Fibroblast of lung (primary cell): ENCODE measurements at regions not wholly inside any gene's neighbourhood (a gene's known extent, or its start where the extent isn't known, plus 50 kb on each side); places are given as distances from the start of the nearest gene placed in this dataset.

Source experiments
- DNase-seq, 2 donors: peaks; one replicate each; pipeline versions ENCODE4 v3.0.0 to v3.0.0-alpha.2; 2010; ENCODE audit warnings: low read depth in 2 of 2
- H2AFZ ChIP-seq: 2 replicates; pipeline ENCODE4 v1.5.1; 2012; ENCODE audit warnings: low read length, control low read depth, inconsistent platforms
- H3K27ac ChIP-seq: 2 replicates; pipeline ENCODE4 v1.5.1; 2011; ENCODE audit warnings: low read length, control low read depth; ENCODE audit not compliant: insufficient read depth
- H3K27me3 ChIP-seq: 2 replicates; pipeline ENCODE4 v1.5.1; 2011; ENCODE audit warnings: mild to moderate bottlenecking, low read length; ENCODE audit not compliant: control insufficient read depth, insufficient read depth
- H3K36me3 ChIP-seq: 2 replicates; pipeline ENCODE4 v1.5.1; 2011; ENCODE audit warnings: low read length; ENCODE audit not compliant: control insufficient read depth, insufficient read depth
- H3K4me1 ChIP-seq: 2 replicates; pipeline ENCODE4 v1.5.1; 2011; ENCODE audit warnings: low read length; ENCODE audit not compliant: control insufficient read depth, insufficient read depth; ENCODE audit errors: extremely low read depth
- H3K4me2 ChIP-seq: 2 replicates; pipeline ENCODE4 v1.5.1; 2011; ENCODE audit warnings: low read length, control low read depth; ENCODE audit not compliant: insufficient read depth; ENCODE audit errors: extremely low read depth
- H3K4me3 ChIP-seq, 4 experiments: fragments of 200-600 bp in 1 of 4; sonication (generic) in 1 of 4; replicated peaks in 1 of 4; 2 replicates each; pipeline ENCODE4 v1.5.1; 2011 to 2016; ENCODE audit warnings: low read length in 4 of 4, low read depth in 3 of 4, mild to moderate bottlenecking in 3 of 4, control low read depth in 2 of 4, inconsistent platforms in 1 of 4, mixed read lengths in 1 of 4; ENCODE audit not compliant: insufficient read depth in 1 of 4; ENCODE audit errors: control extremely low read depth in 1 of 4
- H3K79me2 ChIP-seq: 2 replicates; pipeline ENCODE4 v1.5.1; 2012; ENCODE audit warnings: mild to moderate bottlenecking, low read length, inconsistent platforms; ENCODE audit not compliant: control insufficient read depth, insufficient read depth
- H3K9ac ChIP-seq: 2 replicates; pipeline ENCODE4 v1.5.1; 2011; ENCODE audit warnings: mild to moderate bottlenecking, low read length, control low read depth; ENCODE audit not compliant: insufficient read depth
- H3K9me3 ChIP-seq: 2 replicates; pipeline ENCODE4 v1.5.1; 2012; ENCODE audit warnings: low read depth, low read length; ENCODE audit not compliant: control insufficient read depth, insufficient read depth
- H4K20me1 ChIP-seq: 2 replicates; pipeline ENCODE4 v1.5.1; 2011; ENCODE audit warnings: low read length; ENCODE audit not compliant: control insufficient read depth, insufficient read depth; ENCODE audit errors: extremely low read depth
- CTCF ChIP-seq, 2 donors: IDR thresholded peaks in 1 of 2; conservative IDR thresholded peaks in 1 of 2; 1 replicate in 1 of 2; 2 replicates in 1 of 2; pipeline ENCODE4 v1.5.1; 2011 to 2012; ENCODE audit warnings: low read length in 2 of 2, control low read depth in 1 of 2, inconsistent platforms in 1 of 2, low read depth in 1 of 2, mild to moderate bottlenecking in 1 of 2
- EZH2 ChIP-seq: IDR thresholded peaks from 2 replicates; pipeline ENCODE4 v1.5.1; 2012; ENCODE audit warnings: low read length, control low read depth, mild to moderate bottlenecking; ENCODE audit errors: missing control alignments

DNA sequence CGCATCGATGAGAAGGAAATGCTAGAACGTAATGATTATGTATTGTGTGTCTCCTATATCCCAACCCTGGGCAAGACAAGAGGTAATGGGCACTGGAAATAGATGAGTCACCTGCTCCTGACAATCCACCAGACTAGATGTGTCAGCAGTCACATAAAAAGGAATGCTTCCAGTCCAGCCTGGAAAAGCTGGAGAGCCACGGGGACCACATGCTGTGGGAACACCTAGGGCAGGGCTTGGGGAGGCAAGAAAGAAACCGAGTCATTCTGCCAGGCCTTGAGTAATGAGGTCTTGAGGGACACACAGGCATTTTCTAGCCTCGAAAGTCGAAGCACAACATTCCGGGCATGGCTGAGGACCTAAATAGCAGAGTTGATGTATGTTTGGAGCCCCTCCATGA is 716.7 kb upstream of the TMEM132C start:
- Histone ChIP-seq H3K4me1 (peaks cover 13% of the 10 kb centered on the region), H3K9ac (no peak overlapping the region), H3K4me3 (no peak overlapping the region), H3K4me2 (no peak overlapping the region), H3K9me3 (no peaks in the 10 kb centered on the region), H4K20me1 (no peaks in the 10 kb centered on the region), H3K36me3 (no peaks in the 10 kb centered on the region), H2AFZ (no peak overlapping the region), H3K79me2 (no peaks in the 10 kb centered on the region), H3K27me3 (no peaks in the 10 kb centered on the region), H3K27ac (no peak overlapping the region)
- no peak for TF ChIP-seq EZH2
- TF ChIP-seq CTCF (conservative IDR thresholded peaks at IDR 0.05 in 1 of 2, IDR thresholded peaks at IDR 0.05 in 1 of 2; ENCODE audit: low read depth in 1 of 2, low read length in 2 of 2) = no peak
- peak; percentile 5 to 93 for DNase-seq

GRCh38 chr12:127552838-127553237 is 714.1 kb upstream of the TMEM132C start:
- TF ChIP-seq EZH2 = no peak
- no peak for TF ChIP-seq CTCF (conservative IDR thresholded peaks at IDR 0.05 in 1 of 2, IDR thresholded peaks at IDR 0.05 in 1 of 2; ENCODE audit: low read depth in 1 of 2, low read length in 2 of 2)
- no peak overlapping the region for H3K9ac ChIP-seq
- H3K4me3 ChIP-seq = no peak overlapping the region
- no peaks in the 10 kb centered on the region for H3K79me2 ChIP-seq
- peaks cover 11% of the 10 kb centered on the region for H3K4me1 ChIP-seq
- H4K20me1 ChIP-seq = no peaks in the 10 kb centered on the region
- no peaks in the 10 kb centered on the region for H3K27me3 ChIP-seq
- DNase-seq = no peak
- H2AFZ ChIP-seq = no peak overlapping the region
- H3K9me3 ChIP-seq = no peaks in the 10 kb centered on the region
- H3K27ac ChIP-seq = no peak overlapping the region
- H3K4me2 ChIP-seq = no peak overlapping the region
- no peaks in the 10 kb centered on the region for H3K36me3 ChIP-seq

DNA sequence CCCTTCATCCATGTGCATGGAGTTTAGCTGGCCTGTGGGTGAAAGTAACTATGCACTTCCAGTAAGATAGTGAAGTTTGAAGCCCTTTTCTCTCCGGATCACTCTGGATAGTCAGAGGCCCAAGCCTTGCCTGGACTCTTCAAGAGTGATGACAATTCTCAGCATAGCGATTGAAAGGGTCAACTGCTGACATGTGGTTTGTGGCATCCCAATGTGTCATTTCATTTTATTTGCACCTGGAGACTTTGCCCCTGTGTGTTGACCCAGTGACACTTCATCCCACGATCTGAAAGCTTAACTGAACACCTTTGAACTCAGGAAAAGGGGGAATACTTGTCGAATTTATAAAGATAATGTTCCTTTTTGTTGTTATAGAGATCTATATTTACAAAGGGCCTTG is 711.9 kb upstream of the TMEM132C start:
- H3K27ac ChIP-seq = no peak overlapping the region
- H4K20me1 ChIP-seq = no peaks in the 10 kb centered on the region
- H2AFZ ChIP-seq = no peak overlapping the region
- no peak overlapping the region for H3K9ac ChIP-seq
- no peak overlapping the region for H3K4me3 ChIP-seq
- no peaks in the 10 kb centered on the region for H3K79me2 ChIP-seq
- H3K9me3 ChIP-seq = no peaks in the 10 kb centered on the region
- TF ChIP-seq EZH2 (no peak), CTCF (conservative IDR thresholded peaks at IDR 0.05 in 1 of 2, IDR thresholded peaks at IDR 0.05 in 1 of 2; ENCODE audit: low read depth in 1 of 2, low read length in 2 of 2) (no peak)
- no peaks in the 10 kb centered on the region for H3K27me3 ChIP-seq
- no peaks in the 10 kb centered on the region for H3K36me3 ChIP-seq
- no peak for DNase-seq
- no peak overlapping the region for H3K4me2 ChIP-seq
- peaks cover 16% of the 10 kb centered on the region for H3K4me1 ChIP-seq
